HG02973 (cell line): ENCODE measurements at regions not wholly inside any gene's neighbourhood (a gene's known extent, or its start where the extent isn't known, plus 50 kb on each side); places are given as distances from the start of the nearest gene placed in this dataset.

Experiments
- ATAC-seq: cut with Tn5 transposase; IDR thresholded peaks from one replicate; pipeline ENCODE4 v1.9.1; 2021; ENCODE audit warnings: moderate library complexity; ENCODE audit not compliant: unreplicated experiment

GRCh38 chr7:84425702-84426259 lies 231.2 kb upstream of the SEMA3A start:
- ATAC-seq, result no peak

DNA sequence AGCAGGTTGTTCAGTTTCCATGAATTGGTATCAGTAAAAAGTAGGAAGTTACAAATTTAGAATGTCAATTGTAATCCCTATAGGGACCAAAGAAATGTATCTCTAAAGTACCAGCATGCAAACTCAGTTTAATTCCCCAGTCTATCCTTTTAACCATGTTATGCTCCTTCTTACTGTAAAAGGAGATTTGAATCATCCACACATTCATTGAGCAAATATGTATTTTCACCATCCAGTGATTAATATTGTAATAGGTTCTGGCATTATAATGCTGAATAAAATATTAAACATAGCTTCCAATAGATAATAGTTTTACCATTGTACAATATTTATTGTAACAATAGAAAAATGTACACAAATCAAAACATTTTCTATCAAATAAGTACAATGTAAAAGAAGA lies 228.2 kb upstream of the SEMA3A start:
- ATAC-seq, result no peak

DNA sequence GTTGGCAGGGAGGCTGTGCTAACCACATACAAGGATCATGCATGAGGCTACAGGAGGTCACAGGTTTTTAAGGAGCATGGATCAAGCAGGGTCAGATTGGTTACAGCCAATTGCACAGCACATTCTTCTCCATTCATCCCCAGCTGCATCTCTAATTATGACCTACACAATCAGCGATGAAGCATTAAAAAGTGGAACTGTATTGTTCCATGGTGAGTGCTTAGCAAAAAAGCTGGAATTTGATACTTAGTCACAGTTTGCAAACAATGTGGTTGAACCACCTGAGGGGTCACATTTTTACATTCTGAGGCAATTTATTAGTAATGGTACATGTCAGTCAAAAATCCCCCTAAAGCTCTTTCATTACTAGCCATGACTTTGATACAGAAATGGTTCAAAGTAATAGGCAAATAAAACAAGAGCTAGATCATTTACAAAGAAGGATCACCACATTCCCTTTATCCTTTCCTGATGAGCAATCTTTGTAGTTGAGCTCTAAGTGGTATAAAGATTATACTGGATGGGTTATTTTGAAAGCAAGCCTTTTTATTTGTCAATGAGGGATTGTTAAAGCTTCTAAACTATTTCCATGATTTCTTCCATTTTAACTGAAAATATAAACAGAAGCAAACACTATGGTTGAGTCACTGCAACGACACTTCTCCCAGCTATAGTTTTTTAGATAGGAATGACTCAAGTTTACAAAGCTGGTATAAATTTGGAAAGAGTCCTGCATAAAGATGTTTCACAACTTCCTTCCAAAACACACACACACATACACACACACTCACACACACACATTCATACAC lies 217.8 kb upstream of the SEMA3A start:
- ATAC-seq, result no peak

GRCh38 chr7:84399661-84400060 lies 205.1 kb upstream of the SEMA3A start:
- ATAC-seq, result no peak

- ATAC-seq, result no peak
These were observed 199.6 kb upstream of the SEMA3A start for GRCh38 chr7:84394219-84394618.

DNA sequence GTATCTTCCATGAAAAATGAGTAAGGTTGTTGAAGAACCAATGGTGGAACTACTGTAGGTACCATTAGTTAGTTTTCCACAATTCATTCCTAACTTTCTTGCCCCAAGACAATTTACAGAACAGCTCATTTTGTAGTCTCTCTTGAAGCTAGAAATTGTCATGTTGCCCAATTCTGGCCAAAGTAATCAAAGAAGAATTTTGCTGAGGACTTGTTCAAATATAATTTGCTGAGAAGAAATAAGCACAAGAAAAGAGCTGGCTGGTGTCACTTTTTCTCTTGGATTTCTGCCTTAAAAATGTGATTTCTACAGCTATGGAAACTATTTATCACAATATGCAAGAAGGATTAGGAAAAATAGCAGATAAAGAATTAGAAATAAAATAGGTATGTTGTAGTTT lies 199.2 kb upstream of the SEMA3A start:
- no peak for ATAC-seq

GRCh38 chr7:84390845-84391244 lies 196.3 kb upstream of the SEMA3A start:
- ATAC-seq, result no peak

- ATAC-seq, result peak; percentile 100
These were observed 194.7 kb upstream of the SEMA3A start for GRCh38 chr7:84389242-84389641.

GRCh38 chr7:84387595-84387994 lies 193.0 kb upstream of the SEMA3A start:
- ATAC-seq, result no peak

DNA sequence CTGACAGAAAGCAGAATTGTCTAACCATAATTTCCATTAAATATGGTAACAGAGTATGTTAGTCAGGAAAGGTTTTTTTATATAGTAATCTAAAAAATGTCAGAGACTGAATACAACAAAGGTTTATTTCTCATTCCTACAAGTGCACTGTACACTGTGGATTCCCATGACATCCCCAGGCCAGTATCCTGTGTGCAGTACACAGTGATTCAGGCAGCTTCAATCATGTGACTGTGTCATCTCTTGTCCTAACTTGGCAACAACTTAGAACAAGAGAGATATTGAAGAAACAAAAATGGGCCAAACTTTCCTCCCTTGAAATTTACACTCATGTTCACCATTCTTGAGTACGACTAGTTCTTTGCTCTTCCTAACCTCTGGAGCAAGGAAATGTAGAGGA lies 189.8 kb upstream of the SEMA3A start:
- no peak for ATAC-seq

- no peak for ATAC-seq
These were observed 184.9 kb upstream of the SEMA3A start for GRCh38 chr7:84379446-84379845.

- no peak for ATAC-seq
These were observed 178.1 kb upstream of the SEMA3A start for GRCh38 chr7:84372712-84373111.

DNA sequence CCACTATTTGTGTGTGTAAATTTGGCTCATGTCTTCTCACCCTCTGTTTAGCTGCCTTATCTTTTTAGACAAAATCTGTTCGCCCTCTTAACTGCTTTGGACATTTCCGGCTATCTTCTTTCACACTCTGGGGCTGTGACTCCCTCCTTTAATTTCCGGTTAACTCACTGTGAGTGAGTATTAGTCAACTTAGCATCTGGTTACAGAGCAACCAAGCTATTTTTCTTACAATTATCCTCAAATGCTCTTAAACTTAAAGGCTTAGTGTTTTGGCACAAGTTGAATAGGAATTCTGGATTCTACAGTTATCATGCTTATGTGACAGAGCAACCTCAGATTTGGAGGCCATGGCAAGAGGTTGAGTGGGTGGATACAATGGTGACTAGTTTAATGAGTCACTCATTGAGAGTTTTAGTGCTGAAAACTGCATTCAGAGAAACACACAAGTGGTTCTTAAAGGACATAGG lies 177.6 kb upstream of the SEMA3A start:
- ATAC-seq, result no peak

DNA sequence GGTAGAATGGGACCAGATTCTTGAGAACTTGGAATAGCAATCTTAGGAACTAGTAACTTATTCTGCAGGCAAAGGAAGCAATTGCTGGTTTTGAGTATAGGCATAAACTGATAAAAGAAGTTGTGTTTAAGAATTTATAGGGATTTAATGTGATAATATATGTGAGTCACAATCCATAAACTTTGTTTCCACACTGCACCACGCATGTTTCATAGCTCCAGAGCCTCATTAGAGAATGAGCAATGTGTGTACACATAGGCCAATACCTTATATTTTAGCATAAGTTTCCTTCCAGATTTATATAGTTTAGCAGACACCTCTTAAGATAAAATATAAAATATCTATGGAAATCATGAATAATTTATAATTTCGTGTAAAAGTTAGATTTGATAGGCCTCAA lies 175.5 kb upstream of the SEMA3A start:
- ATAC-seq, result no peak

DNA sequence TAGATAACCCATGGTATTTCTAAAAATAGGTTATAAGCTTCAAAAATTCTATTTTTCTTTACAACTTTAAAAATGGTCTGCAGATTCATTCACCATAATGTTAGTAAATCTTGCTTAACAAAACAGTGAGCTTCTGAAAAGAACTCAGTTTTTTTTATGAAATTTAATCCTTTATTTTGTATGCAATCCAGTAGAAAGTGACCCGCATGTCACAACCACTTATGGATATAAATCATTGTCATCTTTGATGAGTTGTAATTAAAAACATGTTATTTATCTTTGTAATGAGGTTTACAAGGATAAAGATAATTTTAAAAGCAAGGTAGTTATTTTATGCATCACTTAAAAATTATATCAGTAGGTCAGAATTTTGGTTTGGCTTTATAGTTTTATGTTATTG lies 173.5 kb upstream of the SEMA3A start:
- ATAC-seq, result no peak

GRCh38 chr7:84364708-84365107 lies 170.1 kb upstream of the SEMA3A start:
- no peak for ATAC-seq

DNA sequence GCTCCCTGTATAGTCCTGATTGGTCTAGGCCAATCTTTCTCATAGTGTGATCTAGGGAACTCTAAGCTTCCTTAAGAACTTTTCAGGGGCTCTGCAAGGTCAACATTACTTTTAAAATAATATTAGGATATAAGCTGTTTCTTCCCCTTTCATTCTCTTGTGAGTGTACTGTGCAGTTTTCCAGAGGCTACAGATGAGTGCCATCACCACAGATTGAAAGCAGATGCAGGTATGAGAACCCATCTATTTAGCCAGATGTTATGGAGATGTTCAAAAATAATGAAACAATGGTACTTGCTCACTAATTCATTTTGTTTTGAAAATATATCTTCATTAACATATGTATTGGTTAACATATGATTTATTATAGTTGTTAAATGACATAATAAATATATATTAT lies 169.2 kb upstream of the SEMA3A start:
- ATAC-seq, result no peak

DNA sequence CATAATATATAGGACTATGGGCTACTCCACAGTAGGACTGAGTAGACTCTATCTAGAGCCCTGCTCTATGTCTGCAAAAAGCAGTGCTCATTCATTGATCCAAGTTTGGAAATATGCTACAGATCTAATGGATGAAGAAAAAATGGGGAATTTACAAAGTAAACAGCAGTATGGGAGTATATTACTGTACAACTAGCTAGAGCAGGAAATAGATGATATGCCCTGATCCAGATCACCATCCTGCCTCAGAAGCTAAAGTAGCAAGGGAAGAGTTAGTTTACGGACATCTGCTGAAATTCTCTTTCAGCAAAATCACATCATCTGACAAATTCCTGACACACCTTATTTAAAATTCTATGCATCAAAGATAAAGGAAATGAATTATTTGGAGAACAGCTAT lies 168.2 kb upstream of the SEMA3A start:
- ATAC-seq, result no peak

- ATAC-seq, result no peak
These were observed 167.8 kb upstream of the SEMA3A start for GRCh38 chr7:84362360-84362759.

DNA sequence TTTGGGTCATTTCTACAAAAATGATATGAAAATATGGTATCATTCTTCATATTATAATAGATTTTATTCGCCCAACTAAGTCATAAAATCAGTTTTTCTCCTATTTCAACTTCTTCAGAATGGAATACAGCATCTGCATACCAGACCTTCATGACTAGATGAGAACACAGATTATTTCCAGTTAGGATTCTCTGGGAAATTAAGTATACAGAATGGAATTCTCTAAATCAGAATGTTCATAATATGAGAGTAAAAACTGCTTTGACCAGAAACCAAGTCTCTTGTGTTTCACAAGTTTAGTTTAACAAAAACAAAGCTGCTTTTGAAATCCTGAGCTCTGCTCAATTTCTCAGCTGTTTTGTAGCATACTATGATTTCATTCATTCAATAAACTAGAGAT lies 160.3 kb upstream of the SEMA3A start:
- no peak for ATAC-seq

- ATAC-seq, result no peak
These were observed 159.4 kb upstream of the SEMA3A start for GRCh38 chr7:84354030-84354429.

DNA sequence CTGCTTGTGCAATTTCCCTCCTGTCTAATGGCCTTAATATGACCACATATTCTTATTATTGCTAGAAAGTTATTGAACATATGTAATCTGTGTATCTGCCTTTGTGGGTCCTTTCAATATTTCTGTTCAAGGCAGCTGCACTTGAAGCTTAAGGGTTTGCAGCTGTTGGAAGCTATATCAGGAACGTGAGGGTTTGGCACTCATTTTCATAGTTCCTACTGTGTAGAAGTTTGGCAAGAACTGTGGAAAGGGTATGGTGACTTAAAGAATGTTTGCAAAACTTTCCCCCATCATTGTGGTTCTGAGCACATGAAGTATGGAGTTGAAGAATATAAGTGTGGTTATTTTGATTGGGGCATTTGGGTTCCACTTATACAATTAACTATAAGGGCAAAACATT lies 144.7 kb upstream of the SEMA3A start:
- no peak for ATAC-seq

GRCh38 chr7:84337429-84337828 lies 142.8 kb upstream of the SEMA3A start:
- ATAC-seq, result no peak
